ENCODE measurements at regions not wholly inside any gene's neighbourhood (a gene's known extent, or its start where the extent isn't known, plus 50 kb on each side); places are given as distances from the start of the nearest gene placed in this dataset.

GRCh38 chr7:12769444-12769843, 82.0 kb downstream of the ARL4A start:
- no peak for TF ChIP-seq POLR2AphosphoS5 (IDR thresholded peaks at IDR 0.05)
- TF ChIP-seq CTCF (IDR thresholded peaks at IDR 0.05) = no peak
